Coronary artery (tissue), 2 donors: ENCODE measurements at regions not wholly inside any gene's neighbourhood (a gene's known extent, or its start where the extent isn't known, plus 50 kb on each side); places are given as distances from the start of the nearest gene placed in this dataset.
A peak's percentile ranks its signal among the peaks of the same experiment; 100 is the strongest.

Source experiments
- DNase-seq: peaks from one replicate; pipeline ENCODE4 v3.0.0-alpha.2; 2017; ENCODE audit warnings: low spot score
- H3K27ac ChIP-seq, 2 donors: fragments of 200-600 bp; sonication (generic); one replicate each; pipeline ENCODE4 v1.5.1; 2016 to 2019
- H3K4me3 ChIP-seq: fragments of 200-600 bp; sonication (generic); 2 replicates; pipeline ENCODE4 v1.5.1; 2016; ENCODE audit warnings: mild to moderate bottlenecking, moderate library complexity
- TF ChIP-seq, protein P1 (sequence below): fragments of 200-600 bp; sonication (generic); IDR thresholded peaks from one replicate; pipeline ENCODE4 v1.5.1; 2019; ENCODE audit warnings: antibody characterized with exemption

GRCh38 chr3:30129765-30130164 lies 476.6 kb upstream of the TGFBR2 start:
- Histone ChIP-seq H3K27ac (no peak overlapping the region), H3K4me3 (no peak overlapping the region)
- DNase-seq, result no peak
- TF ChIP-seq, protein P1, sequence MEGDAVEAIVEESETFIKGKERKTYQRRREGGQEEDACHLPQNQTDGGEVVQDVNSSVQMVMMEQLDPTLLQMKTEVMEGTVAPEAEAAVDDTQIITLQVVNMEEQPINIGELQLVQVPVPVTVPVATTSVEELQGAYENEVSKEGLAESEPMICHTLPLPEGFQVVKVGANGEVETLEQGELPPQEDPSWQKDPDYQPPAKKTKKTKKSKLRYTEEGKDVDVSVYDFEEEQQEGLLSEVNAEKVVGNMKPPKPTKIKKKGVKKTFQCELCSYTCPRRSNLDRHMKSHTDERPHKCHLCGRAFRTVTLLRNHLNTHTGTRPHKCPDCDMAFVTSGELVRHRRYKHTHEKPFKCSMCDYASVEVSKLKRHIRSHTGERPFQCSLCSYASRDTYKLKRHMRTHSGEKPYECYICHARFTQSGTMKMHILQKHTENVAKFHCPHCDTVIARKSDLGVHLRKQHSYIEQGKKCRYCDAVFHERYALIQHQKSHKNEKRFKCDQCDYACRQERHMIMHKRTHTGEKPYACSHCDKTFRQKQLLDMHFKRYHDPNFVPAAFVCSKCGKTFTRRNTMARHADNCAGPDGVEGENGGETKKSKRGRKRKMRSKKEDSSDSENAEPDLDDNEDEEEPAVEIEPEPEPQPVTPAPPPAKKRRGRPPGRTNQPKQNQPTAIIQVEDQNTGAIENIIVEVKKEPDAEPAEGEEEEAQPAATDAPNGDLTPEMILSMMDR, result no peak

DNA sequence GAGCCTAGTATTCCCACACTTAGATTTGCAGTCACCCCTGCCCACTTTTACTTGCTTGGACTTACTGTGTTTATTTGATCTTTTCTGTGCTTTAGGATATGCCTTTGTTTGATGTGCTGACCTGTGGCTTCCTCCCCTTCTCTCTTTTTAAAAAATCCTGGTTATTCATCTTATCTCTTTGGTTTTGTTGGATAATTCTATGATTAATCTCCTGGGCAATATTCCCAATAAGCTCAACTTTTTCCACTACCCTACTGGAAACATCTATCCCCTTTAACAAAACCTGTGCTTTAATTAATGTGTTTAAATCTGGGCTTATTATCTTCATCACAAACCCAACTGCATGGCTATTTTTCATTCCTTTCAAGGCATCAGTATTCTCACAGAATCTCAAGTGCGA lies 476.0 kb upstream of the TGFBR2 start:
- no peak for DNase-seq
- Histone ChIP-seq H3K27ac (no peak overlapping the region), H3K4me3 (no peak overlapping the region)
- TF ChIP-seq, protein P1, result no peak

- TF ChIP-seq, protein P1, result no peak
- no peak for DNase-seq
Measured at GRCh38 chr3:30131191-30131590, 475.2 kb upstream of the TGFBR2 start.

DNA sequence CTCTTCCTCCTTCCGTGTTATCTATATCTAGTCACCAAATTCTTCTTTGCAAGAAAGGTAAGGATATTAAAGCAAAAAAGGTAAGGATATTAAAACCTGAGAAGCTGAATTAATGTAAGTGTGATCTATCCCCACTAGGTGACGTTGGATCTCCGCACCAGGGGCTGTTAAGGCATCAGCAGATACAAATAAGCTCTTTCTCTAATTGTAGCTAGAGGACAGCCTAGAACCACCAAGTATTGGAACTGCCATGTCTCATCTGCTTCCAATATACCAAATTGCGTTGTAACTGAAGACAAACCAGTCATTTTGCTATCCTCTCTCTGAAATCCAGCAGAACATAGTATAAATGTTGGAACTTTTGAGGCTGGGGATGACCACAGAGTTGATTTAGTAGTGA lies 471.2 kb upstream of the TGFBR2 start:
- no peak for DNase-seq
- Histone ChIP-seq H3K27ac (no peak overlapping the region), H3K4me3 (no peak overlapping the region)
- TF ChIP-seq, protein P1, result no peak

More at GRCh38 chr3:30131191-30131590, 475.2 kb upstream of the TGFBR2 start:
- Histone ChIP-seq H3K4me3 (no peak overlapping the region), H3K27ac (no peak overlapping the region)

DNA sequence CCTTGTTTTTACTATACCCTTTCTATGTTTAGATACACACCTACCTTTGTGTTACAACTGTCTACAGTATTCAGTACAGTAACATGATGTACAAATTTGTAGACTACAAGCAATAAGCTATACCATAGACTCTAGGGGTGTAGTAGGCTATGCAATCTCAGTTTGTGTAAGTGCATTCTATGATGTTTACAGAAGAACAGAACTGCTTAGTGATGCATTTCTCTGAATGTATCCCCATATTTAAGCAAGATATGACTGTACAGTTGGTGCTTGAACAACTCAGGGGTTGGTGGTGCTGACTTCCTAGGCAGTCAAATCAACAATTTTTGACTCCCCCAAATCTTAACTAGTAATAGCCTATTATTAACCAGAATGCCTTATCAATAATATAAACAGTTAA lies 467.1 kb upstream of the TGFBR2 start:
- no peak for DNase-seq
- TF ChIP-seq, protein P1, result no peak
- no peak overlapping the region for H3K4me3 ChIP-seq
- H3K27ac ChIP-seq, result no peak overlapping the region

DNA sequence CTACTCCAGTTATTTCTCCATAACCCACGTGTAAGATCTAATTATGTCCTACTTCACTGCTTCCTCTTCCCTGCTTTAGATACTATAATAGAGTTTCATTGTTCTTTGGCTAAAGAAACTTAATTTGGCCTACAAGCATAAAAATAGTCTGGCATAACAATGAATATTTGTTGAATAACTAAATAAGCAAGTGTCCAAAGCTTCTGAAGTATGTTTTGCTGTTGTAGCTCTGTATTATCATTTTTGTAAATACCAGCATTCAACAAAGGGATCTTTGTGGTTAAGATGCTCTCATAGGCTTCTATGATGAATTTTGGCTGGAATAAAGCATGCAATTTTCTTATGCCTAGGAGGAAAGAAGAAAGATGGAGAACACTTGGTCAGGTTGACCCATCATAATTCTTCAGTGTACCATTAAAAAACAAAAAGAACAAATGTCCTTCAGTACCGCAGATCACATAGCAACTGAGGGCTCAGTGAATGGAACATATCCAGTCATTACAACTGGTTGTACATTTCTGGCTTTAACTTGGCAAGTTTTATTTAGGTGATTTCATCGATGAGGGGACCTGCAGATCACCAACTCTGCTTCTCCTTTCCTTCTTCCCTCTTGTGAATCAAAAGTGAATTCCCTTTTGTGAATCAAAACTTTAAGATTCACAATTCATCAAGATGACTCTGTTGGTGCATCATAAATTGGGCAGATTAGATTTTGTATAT lies 465.9 kb upstream of the TGFBR2 start:
- H3K4me3 ChIP-seq, result no peak overlapping the region
- DNase-seq, result no peak
- TF ChIP-seq, protein P1, result no peak
- peak overlapping the region in 1 of 2 donors; percentile 7 for H3K27ac ChIP-seq

- no peak overlapping the region for H3K4me3 ChIP-seq
- TF ChIP-seq, protein P1, result no peak
- no peak for DNase-seq
- H3K27ac ChIP-seq, result peak overlapping the region in 1 of 2 donors; percentile 9
Measured at GRCh38 chr3:30141178-30141581, 465.2 kb upstream of the TGFBR2 start.
